GM12878 (cell line): ENCODE measurements at regions not wholly inside any gene's neighbourhood (a gene's known extent, or its start where the extent isn't known, plus 50 kb on each side); places are given as distances from the start of the nearest gene placed in this dataset.

Experiments
- ATAC-seq: fragments of 200-7000 bp; cut with Tn5 transposase; 3 replicates; pipeline ENCODE4 v1.9.1; 2020; ENCODE audit warnings: mild to moderate bottlenecking, moderate library complexity
- BruUV-seq: library from RNA; stranded (reverse); fragments of 400-500 nt; replicated peaks from 2 replicates; lab custom pipeline; 2021; lab: Mats Ljungman, UMichigan
- CTCF ChIA-PET: fragments of 300-600 bp; sonication (Branson Sonifier 250); formaldehyde crosslinking; extraction: SDS; loops from one replicate; lab custom pipeline; 2021; ENCODE audit warnings: inconsistent platforms; lab: Yijun Ruan, JAX
- POLR2A ChIA-PET: fragments of 350-600 bp; formaldehyde crosslinking; extraction: SDS; loops from one replicate; lab custom pipeline; 2021; ENCODE audit warnings: inconsistent platforms; lab: Charles Lee
- RAD21 ChIA-PET: fragments of 300-600 bp; sonication (Branson Sonifier 250); formaldehyde crosslinking; loops from one replicate; lab custom pipeline; 2023; ENCODE audit warnings: antibody characterized with exemption; ENCODE audit not compliant: unreplicated experiment; lab: Charles Lee
- SMC1A ChIA-PET: fragments of 300-600 bp; sonication (Branson Sonifier 250); formaldehyde crosslinking; loops from one replicate; lab custom pipeline; 2023; ENCODE audit not compliant: unreplicated experiment, uncharacterized antibody; lab: Charles Lee
- DNase-seq: peaks from one replicate; pipeline ENCODE4 v3.0.0-alpha.2; 2011; ENCODE audit warnings: low read depth, low spot score
- FAIRE-seq: peaks from 3 replicates; lab custom pipeline; 2011; peaks lifted over from hg19 to GRCh38; lab: Jason Lieb, UNC
- H2AFZ ChIP-seq: 2 replicates; pipeline ENCODE4 v1.6.0; 2011; ENCODE audit warnings: low read depth, low read length, control low read depth; ENCODE audit not compliant: control insufficient read depth
- H3K27ac ChIP-seq: 2 replicates; pipeline ENCODE4 v1.5.1; 2011; ENCODE audit warnings: control low read depth; ENCODE audit not compliant: control insufficient read depth, insufficient read depth
- H3K27me3 ChIP-seq, 2 experiments: replicated peaks in 1 of 2; 2 replicates each; pipeline versions ENCODE4 v1.6.0 to v1.6.1; 2011; ENCODE audit warnings: low read length in 1 of 2; ENCODE audit not compliant: control insufficient read depth in 2 of 2, insufficient read depth in 2 of 2
- H3K36me3 ChIP-seq, 2 experiments: 2 replicates each; pipeline ENCODE4 v1.5.1; 2011; ENCODE audit warnings: low read length in 1 of 2; ENCODE audit not compliant: control insufficient read depth in 2 of 2, insufficient read depth in 2 of 2
- H3K4me1 ChIP-seq: 2 replicates; pipeline ENCODE4 v1.6.1; 2011; ENCODE audit warnings: mild to moderate bottlenecking, low read length, moderate library complexity, mixed read lengths; ENCODE audit not compliant: control insufficient read depth, insufficient read depth
- H3K4me2 ChIP-seq: 2 replicates; pipeline ENCODE4 v1.6.0; 2011; ENCODE audit warnings: control low read depth; ENCODE audit not compliant: control insufficient read depth, insufficient read depth
- H3K4me3 ChIP-seq: fragments of 200-600 bp; sonication (generic); 2 replicates; pipeline ENCODE4 v1.5.1; 2016
- H3K79me2 ChIP-seq: 2 replicates; pipeline ENCODE4 v1.6.0; 2011; ENCODE audit warnings: low read length; ENCODE audit not compliant: control insufficient read depth, insufficient read depth
- H3K9ac ChIP-seq: 2 replicates; pipeline ENCODE4 v1.8.0; 2011; ENCODE audit warnings: low read length, control low read depth, mixed read lengths; ENCODE audit not compliant: control insufficient read depth, insufficient read depth
- H3K9me3 ChIP-seq: replicated peaks from 3 replicates; pipeline ENCODE4 v1.5.1; 2011; ENCODE audit warnings: mild to moderate bottlenecking, low read length; ENCODE audit not compliant: control insufficient read depth, insufficient read depth
- H4K20me1 ChIP-seq: 2 replicates; pipeline ENCODE4 v1.6.0; 2011; ENCODE audit not compliant: control insufficient read depth, insufficient read depth
- CEBPZ ChIP-seq: fragments of 150-350 bp; IDR thresholded peaks from 2 replicates; pipeline ENCODE4 v1.6.1; 2016; ENCODE audit warnings: low read depth, low read length
- E2F4 ChIP-seq: IDR thresholded peaks from 2 replicates; pipeline ENCODE4 v1.6.1; 2012; ENCODE audit warnings: low read depth, low read length, improper control_type of control experiment
- IRF5 ChIP-seq: fragments of 450-650 bp; IDR thresholded peaks from 2 replicates; pipeline ENCODE4 v1.6.1; 2017; ENCODE audit warnings: borderline replicate concordance
- MTA2 ChIP-seq: fragments of 450-650 bp; IDR thresholded peaks from 2 replicates; pipeline ENCODE4 v1.6.1; 2016; ENCODE audit warnings: low read depth, mild to moderate bottlenecking, moderate library complexity
- MXI1 ChIP-seq: fragments of 150-350 bp; IDR thresholded peaks from 2 replicates; pipeline ENCODE4 v1.6.1; 2011; ENCODE audit warnings: low read depth, mild to moderate bottlenecking, inconsistent platforms, low read length, improper control_type of control experiment
- PKNOX1 ChIP-seq: fragments of 450-650 bp; IDR thresholded peaks from 2 replicates; pipeline ENCODE4 v1.6.1; 2016; ENCODE audit warnings: mild to moderate bottlenecking
- POLR2AphosphoS2 ChIP-seq: IDR thresholded peaks from 2 replicates; pipeline ENCODE4 v1.6.1; 2011; ENCODE audit warnings: low read depth, mild to moderate bottlenecking, low read length, improper control_type of control experiment, moderate library complexity
- RBBP5 ChIP-seq: fragments of 200-600 bp; sonication (generic); conservative IDR thresholded peaks from 2 replicates; pipeline ENCODE4 v1.6.1; 2016
- STAT3 ChIP-seq: IDR thresholded peaks from 2 replicates; pipeline ENCODE4 v1.6.1; 2011; ENCODE audit warnings: low read depth, low read length, improper control_type of control experiment
- SUPT20H ChIP-seq: IDR thresholded peaks from 2 replicates; pipeline ENCODE4 v1.6.1; 2011; ENCODE audit warnings: low read depth, mild to moderate bottlenecking, low read length, moderate library complexity, borderline replicate concordance; ENCODE audit not compliant: control insufficient read depth
- WGBS: methylation state at CpG from one replicate; pipeline ENCODE4 v1.1.6; 2016; ENCODE audit warnings: low lambda C conversion rate; ENCODE audit not compliant: insufficient replicate concordance, insufficient coverage; ENCODE audit errors: missing lambda C conversion rate; 5-methylcytosine and 5-hydroxymethylcytosine counted together
- in situ Hi-C: fragments of 300-500 bp; cut with MboI; formaldehyde crosslinking; loops from 9 replicates; pipeline ENCODE4 v1.14.3; 2018; ENCODE audit warnings: mixed read lengths
- intact Hi-C: fragments of 100-400 bp; cut with micrococcal nuclease; formaldehyde crosslinking; loops from one replicate; pipeline ENCODE4 v1.14.2; 2022; ENCODE audit not compliant: unreplicated experiment

- Histone ChIP-seq H3K4me1 (no peaks in the 10 kb centered on the region), H3K9me3 (no peaks in the 10 kb centered on the region), H3K4me2 (no peak overlapping the region), H3K27me3 (no peaks in the 10 kb centered on the region), H4K20me1 (no peaks in the 10 kb centered on the region), H3K9ac (no peak overlapping the region), H3K27ac (no peak overlapping the region), H3K36me3 (no peaks in the 10 kb centered on the region), H2AFZ (no peak overlapping the region), H3K79me2 (no peaks in the 10 kb centered on the region), H3K4me3 (no peak overlapping the region)
- TF ChIP-seq E2F4 (no peak), MTA2 (no peak), SUPT20H (no peak), POLR2AphosphoS2 (no peak), RBBP5 (no peak), MXI1 (no peak), IRF5 (no peak), CEBPZ (no peak), PKNOX1 (no peak), STAT3 (no peak)
- CTCF ChIA-PET = interaction anchor here (0.8 kb wide), 1 partner anchor 35 kb away, joined by 3 read pairs; no protein-coding TSS in a partner anchor
- SMC1A ChIA-PET = no interaction called here
- in situ Hi-C loops = no loop called here
- DNase-seq = no peak
- no TSS peak for BruUV-seq
- POLR2A ChIA-PET = no interaction called here
- intact Hi-C loops = no loop called here
- RAD21 ChIA-PET = no interaction called here
- no peak for ATAC-seq
- 0% methylated on average over 2 of the region's 2 CpGs for WGBS
- FAIRE-seq = no peak
These were observed 131.9 kb downstream of the SOX11 start for GRCh38 chr2:5824126-5824525.
